Epithelial cell of proximal tubule (primary cell): ENCODE measurements at regions not wholly inside any gene's neighbourhood (a gene's known extent, or its start where the extent isn't known, plus 50 kb on each side); places are given as distances from the start of the nearest gene placed in this dataset.

Source experiments
- DNase-seq: peaks from one replicate; pipeline ENCODE4 v3.0.0-alpha.2; 2011; ENCODE audit warnings: low read depth
- H3K4me3 ChIP-seq: 2 replicates; pipeline ENCODE4 v1.5.1; 2011; ENCODE audit warnings: low read depth, mild to moderate bottlenecking, low read length
- TF ChIP-seq, protein P1 (sequence below): conservative IDR thresholded peaks from 2 replicates; pipeline ENCODE4 v1.5.1; 2012; ENCODE audit warnings: low read depth, mild to moderate bottlenecking, low read length

DNA sequence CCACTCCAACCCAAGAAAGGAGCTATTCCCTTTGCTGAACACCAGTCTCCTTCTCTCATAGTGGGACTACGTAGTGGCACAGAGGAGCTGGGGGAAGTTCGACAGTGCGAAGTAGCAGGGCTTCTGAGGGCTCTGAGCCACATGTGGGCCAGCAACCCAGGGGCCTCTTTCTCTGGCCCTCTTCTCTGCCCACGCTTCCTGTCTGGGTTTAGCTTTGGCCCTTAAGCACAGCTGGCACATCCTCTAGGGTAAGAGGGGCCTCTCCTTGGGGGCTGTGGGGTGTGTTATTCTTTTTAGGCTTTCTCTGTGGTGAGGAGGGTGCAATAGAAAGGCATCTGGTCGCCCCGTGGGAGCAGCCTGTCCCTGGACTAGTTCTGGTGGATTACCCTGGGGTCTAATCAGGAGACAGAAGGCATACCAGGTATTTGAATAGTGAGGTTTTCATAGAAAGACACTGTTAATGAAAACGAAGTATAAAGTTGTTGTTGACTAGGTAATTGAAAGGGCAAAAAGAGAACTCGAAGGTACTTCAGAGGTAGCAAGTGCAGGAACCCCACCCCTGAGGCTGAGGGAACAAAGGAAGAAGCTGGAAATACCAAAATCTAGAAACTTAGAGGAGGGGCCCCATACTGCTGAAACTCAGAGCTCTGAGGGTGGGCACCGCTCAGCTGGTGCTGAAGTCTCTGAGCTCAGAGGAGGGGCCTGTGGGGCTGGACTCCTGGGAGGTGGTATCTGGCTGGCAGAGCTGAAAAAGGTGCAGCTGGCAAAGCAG, 151.9 kb upstream of the RPS6KA3 start:
- TF ChIP-seq, protein P1, sequence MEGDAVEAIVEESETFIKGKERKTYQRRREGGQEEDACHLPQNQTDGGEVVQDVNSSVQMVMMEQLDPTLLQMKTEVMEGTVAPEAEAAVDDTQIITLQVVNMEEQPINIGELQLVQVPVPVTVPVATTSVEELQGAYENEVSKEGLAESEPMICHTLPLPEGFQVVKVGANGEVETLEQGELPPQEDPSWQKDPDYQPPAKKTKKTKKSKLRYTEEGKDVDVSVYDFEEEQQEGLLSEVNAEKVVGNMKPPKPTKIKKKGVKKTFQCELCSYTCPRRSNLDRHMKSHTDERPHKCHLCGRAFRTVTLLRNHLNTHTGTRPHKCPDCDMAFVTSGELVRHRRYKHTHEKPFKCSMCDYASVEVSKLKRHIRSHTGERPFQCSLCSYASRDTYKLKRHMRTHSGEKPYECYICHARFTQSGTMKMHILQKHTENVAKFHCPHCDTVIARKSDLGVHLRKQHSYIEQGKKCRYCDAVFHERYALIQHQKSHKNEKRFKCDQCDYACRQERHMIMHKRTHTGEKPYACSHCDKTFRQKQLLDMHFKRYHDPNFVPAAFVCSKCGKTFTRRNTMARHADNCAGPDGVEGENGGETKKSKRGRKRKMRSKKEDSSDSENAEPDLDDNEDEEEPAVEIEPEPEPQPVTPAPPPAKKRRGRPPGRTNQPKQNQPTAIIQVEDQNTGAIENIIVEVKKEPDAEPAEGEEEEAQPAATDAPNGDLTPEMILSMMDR, result no peak
- no peak overlapping the region for H3K4me3 ChIP-seq
- DNase-seq, result no peak

DNA sequence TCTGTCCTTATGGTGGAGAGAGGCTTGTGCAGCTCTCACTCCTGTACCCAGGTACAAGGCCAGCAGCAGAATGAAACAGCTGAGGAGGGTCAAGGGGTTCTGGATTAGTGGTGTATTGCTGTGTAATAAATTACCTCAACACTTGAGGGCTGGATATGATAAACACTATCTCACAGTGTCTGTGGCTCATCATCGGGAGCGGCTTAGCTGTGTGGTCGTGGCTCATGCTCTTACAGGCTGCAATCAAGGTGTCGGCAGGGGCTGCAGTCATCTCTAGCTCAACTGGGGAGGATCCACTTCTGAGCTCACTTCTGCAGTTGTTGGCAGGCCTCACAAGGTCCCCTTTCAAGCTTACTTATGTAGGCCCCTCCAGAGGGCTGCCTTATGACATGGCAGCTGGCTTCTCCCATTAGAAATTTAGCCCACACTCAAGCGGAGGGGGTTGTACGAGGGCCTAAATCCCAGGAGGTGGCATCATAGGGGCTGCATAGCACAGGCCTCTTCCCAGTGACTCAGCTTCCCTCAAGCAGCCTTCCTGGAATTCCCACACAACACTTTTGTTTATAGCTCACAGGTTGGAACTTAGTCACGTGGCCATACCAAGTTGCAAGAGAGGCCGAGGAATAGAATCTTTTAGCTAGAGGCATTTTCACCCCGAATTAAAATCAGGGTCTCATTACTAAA, 148.2 kb upstream of the RPS6KA3 start:
- DNase-seq, result no peak

GRCh38 chrX:20414066-20414465, 147.4 kb upstream of the RPS6KA3 start:
- TF ChIP-seq, protein P1, result no peak
- no peak for DNase-seq
- no peak overlapping the region for H3K4me3 ChIP-seq

More for the DNA sequence above, 148.2 kb upstream of the RPS6KA3 start:
- H3K4me3 ChIP-seq, result no peak overlapping the region
- TF ChIP-seq, protein P1, result no peak

- TF ChIP-seq, protein P1, result no peak
- no peak for DNase-seq
- no peak overlapping the region for H3K4me3 ChIP-seq
Measured at GRCh38 chrX:20412871-20413486, 146.3 kb upstream of the RPS6KA3 start.

DNA sequence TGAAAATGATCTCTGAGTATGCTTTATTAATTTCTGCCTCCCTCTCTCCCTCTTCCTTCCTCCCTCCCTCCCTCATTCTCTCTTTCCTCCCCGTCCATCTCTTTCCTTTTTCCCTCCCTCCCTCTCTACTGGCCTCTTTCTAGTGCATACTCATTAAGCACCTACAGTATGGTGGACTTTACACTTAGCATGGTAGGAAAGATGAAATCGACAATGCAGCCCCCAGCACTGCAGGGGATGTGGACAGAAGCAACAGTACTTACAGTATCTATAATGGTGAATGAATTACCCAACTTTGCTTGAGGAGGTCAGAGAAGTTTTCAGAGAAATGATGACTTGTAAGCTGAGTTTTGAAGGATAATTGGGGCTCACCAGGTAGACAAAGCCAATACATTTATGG, 143.8 kb upstream of the RPS6KA3 start:
- H3K4me3 ChIP-seq, result no peak overlapping the region
- no peak for DNase-seq
- TF ChIP-seq, protein P1, result no peak

GRCh38 chrX:20409991-20410390, 143.3 kb upstream of the RPS6KA3 start:
- DNase-seq, result no peak
- TF ChIP-seq, protein P1, result no peak

More at GRCh38 chrX:20409991-20410390, 143.3 kb upstream of the RPS6KA3 start:
- H3K4me3 ChIP-seq, result no peak overlapping the region
